NCI-H2081 (cell line): ENCODE measurements at regions not wholly inside any gene's neighbourhood (a gene's known extent, or its start where the extent isn't known, plus 50 kb on each side); places are given as distances from the start of the nearest gene placed in this dataset.

Experiments used
- DNase-seq, 2 experiments: peaks; one replicate each; lab custom pipeline; 2025; lab: John Stamatoyannopoulos, UW

- no peak for DNase-seq
Measured at GRCh38 chr5:124377386-124377785, 369.1 kb downstream of the ZNF608 start.

- DNase-seq, result no peak
Measured at GRCh38 chr5:124373883-124374282, 372.6 kb downstream of the ZNF608 start.

- DNase-seq, result no peak
Measured at GRCh38 chr5:124372457-124372856, 374.0 kb downstream of the ZNF608 start.

GRCh38 chr5:124371111-124371706 is 375.2 kb downstream of the ZNF608 start:
- DNase-seq, result no peak

GRCh38 chr5:124370601-124371000 is 375.8 kb downstream of the ZNF608 start:
- DNase-seq, result no peak

GRCh38 chr5:124365361-124365801 is 381.1 kb downstream of the ZNF608 start:
- peak; percentile 77 to 91 for DNase-seq

GRCh38 chr5:124355928-124356327 is 390.5 kb downstream of the ZNF608 start:
- DNase-seq, result no peak

- no peak for DNase-seq
Measured at GRCh38 chr5:124353016-124353415, 393.4 kb downstream of the ZNF608 start.

- DNase-seq, result no peak
Measured at GRCh38 chr5:124352312-124352711, 394.1 kb downstream of the ZNF608 start.

- no peak for DNase-seq
Measured at GRCh38 chr5:124349931-124350330, 396.5 kb downstream of the ZNF608 start.

GRCh38 chr5:124343451-124343867 is 403.0 kb downstream of the ZNF608 start:
- DNase-seq, result no peak

- no peak for DNase-seq
Measured at GRCh38 chr5:124342986-124343385, 403.5 kb downstream of the ZNF608 start.

GRCh38 chr5:124342584-124342983 is 403.9 kb downstream of the ZNF608 start:
- no peak for DNase-seq

- DNase-seq, result no peak
Measured at GRCh38 chr5:124342027-124342471, 404.4 kb downstream of the ZNF608 start.

- DNase-seq, result no peak
Measured at GRCh38 chr5:124341066-124341858, 405.2 kb downstream of the ZNF608 start.

GRCh38 chr5:124337996-124338395 is 408.4 kb downstream of the ZNF608 start:
- no peak for DNase-seq

GRCh38 chr5:124333298-124333979 is 413.0 kb downstream of the ZNF608 start:
- DNase-seq, result no peak

- no peak for DNase-seq
Measured at GRCh38 chr5:124332273-124332672, 414.2 kb downstream of the ZNF608 start.

- DNase-seq, result no peak
Measured at GRCh38 chr5:124330595-124331220, 415.7 kb downstream of the ZNF608 start.

GRCh38 chr5:124328201-124328600 is 418.2 kb downstream of the ZNF608 start:
- no peak for DNase-seq

GRCh38 chr5:124318661-124319060 is 427.8 kb downstream of the ZNF608 start:
- DNase-seq, result no peak

- no peak for DNase-seq
Measured at GRCh38 chr5:124317451-124317850, 429.0 kb downstream of the ZNF608 start.
